ENCODE measurements at regions not wholly inside any gene's neighbourhood (a gene's known extent, or its start where the extent isn't known, plus 50 kb on each side); places are given as distances from the start of the nearest gene placed in this dataset.

DNA sequence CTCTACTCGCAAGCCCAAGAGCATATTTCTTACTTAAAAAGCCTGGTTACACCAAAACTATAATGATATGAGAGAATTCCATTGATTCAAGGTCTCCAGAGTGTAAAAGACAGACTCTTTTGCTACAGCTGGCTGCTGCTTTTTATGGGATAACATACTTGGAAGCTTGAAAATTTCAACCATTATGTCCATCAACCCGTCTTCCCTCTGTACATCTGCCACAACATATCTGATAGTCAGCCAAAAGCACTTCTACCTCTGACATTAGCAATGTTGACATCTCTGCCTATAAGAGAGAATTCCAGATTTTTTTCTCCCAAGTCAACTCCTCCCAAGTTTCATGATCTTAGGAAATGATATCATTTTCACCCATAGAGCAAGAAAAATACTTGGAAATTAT lies 54.4 kb upstream of the IQCM start:
- no peak overlapping the region for H3K4me3 Mint-ChIP-seq
- no peaks in the 10 kb centered on the region for H3K27me3 Mint-ChIP-seq
- ChIA-PET CTCF (no interaction called here), POLR2A (no interaction called here)
- intact Hi-C loops (cut with micrococcal nuclease) = no loop called here
- ATAC-seq (no peak), DNase-seq (no peak)
- TF ChIP-seq, protein P1, sequence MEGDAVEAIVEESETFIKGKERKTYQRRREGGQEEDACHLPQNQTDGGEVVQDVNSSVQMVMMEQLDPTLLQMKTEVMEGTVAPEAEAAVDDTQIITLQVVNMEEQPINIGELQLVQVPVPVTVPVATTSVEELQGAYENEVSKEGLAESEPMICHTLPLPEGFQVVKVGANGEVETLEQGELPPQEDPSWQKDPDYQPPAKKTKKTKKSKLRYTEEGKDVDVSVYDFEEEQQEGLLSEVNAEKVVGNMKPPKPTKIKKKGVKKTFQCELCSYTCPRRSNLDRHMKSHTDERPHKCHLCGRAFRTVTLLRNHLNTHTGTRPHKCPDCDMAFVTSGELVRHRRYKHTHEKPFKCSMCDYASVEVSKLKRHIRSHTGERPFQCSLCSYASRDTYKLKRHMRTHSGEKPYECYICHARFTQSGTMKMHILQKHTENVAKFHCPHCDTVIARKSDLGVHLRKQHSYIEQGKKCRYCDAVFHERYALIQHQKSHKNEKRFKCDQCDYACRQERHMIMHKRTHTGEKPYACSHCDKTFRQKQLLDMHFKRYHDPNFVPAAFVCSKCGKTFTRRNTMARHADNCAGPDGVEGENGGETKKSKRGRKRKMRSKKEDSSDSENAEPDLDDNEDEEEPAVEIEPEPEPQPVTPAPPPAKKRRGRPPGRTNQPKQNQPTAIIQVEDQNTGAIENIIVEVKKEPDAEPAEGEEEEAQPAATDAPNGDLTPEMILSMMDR (IDR thresholded peaks at IDR 0.05) = no peak
- H3K4me1 Mint-ChIP-seq (ENCODE audit: low read depth) = no peaks in the 10 kb centered on the region
- H3K27ac Mint-ChIP-seq = no peak overlapping the region
- H3K9me3 Mint-ChIP-seq = peaks cover 2% of the 10 kb centered on the region
- no peaks in the 10 kb centered on the region for H3K36me3 Mint-ChIP-seq (ENCODE audit: low read depth)

DNA sequence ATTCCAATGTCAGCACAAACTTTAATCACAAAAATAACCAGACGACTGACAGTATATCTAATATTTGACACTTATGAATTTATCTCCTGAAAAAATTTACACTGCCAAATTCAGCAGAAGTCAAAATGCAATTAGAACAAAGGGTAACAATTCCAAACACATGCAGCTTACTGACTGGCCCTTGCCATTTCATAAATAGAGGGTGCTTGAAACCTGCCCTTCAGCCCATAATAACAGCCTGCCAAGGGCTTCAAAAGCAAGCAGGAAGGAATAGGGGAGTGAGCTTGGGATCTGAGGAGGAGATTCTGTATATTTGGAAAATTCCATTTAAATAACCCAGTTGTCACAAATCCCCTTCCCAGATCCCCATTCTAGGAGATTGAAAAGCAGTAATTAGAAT lies 66.1 kb upstream of the IQCM start:
- Mint-ChIP-seq H3K4me3 (no peak overlapping the region), H3K27me3 (peaks cover 2% of the 10 kb centered on the region), H3K27ac (no peak overlapping the region), H3K36me3 (ENCODE audit: low read depth) (no peaks in the 10 kb centered on the region), H3K4me1 (ENCODE audit: low read depth) (no peaks in the 10 kb centered on the region), H3K9me3 (no peaks in the 10 kb centered on the region)
- ATAC-seq (no peak), DNase-seq (no peak)
- ChIA-PET POLR2A (no interaction called here), CTCF (no interaction called here)
- intact Hi-C loops (cut with micrococcal nuclease) = no loop called here
- TF ChIP-seq, protein P1 (IDR thresholded peaks at IDR 0.05) = no peak

DNA sequence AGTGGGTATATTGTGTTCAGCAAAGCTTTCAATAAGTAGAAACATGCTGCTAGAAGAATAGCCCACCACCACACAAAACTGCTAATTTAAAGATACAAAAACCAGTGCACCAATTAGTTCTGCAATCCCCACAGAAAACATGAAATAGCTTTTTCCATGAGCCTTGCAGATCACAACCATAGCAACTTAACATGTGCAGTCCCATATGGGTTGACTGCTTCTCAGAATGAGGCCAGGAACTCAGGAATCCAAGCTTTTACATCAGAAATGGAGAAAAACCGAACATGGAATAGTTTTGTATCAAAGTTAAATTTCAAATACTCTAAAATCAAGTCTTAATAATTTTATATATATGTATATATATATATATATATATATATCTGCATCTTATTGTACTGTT lies 66.6 kb upstream of the IQCM start:
- Mint-ChIP-seq H3K4me3 (no peak overlapping the region), H3K36me3 (ENCODE audit: low read depth) (no peaks in the 10 kb centered on the region), H3K27ac (no peak overlapping the region), H3K27me3 (peaks cover 2% of the 10 kb centered on the region), H3K9me3 (no peaks in the 10 kb centered on the region), H3K4me1 (ENCODE audit: low read depth) (no peaks in the 10 kb centered on the region)
- CTCF ChIA-PET = no interaction called here
- DNase-seq (no peak), ATAC-seq (no peak)
- TF ChIP-seq, protein P1 (IDR thresholded peaks at IDR 0.05) = no peak
- POLR2A ChIA-PET = no interaction called here
- intact Hi-C loops (cut with micrococcal nuclease) = no loop called here

DNA sequence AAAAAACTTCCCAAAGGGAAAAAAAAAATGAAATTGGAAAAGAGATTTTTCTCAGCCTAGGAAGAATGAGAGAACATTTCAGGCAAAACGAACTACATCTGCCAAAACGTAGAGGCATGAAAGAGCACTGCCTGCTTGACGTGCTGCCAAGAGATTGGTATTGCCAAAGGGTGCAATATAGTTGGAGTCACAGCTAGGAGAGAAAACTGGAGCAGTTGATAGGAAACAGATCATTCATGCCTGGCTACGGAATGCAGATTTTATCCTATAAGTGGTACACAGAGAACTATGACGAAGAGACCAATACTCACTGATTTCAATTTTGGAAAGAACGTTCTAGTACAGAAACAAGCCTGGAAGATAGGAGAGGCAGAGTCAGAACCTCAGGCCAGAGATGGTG lies 68.4 kb upstream of the IQCM start:
- intact Hi-C loops (cut with micrococcal nuclease) = no loop called here
- no peaks in the 10 kb centered on the region for H3K9me3 Mint-ChIP-seq
- no peak for ATAC-seq
- H3K36me3 Mint-ChIP-seq (ENCODE audit: low read depth) = no peaks in the 10 kb centered on the region
- no peak overlapping the region for H3K4me3 Mint-ChIP-seq
- H3K27me3 Mint-ChIP-seq = peaks cover 2% of the 10 kb centered on the region
- ChIA-PET POLR2A (no interaction called here), CTCF (no interaction called here)
- H3K27ac Mint-ChIP-seq = no peak overlapping the region
- TF ChIP-seq, protein P1 (IDR thresholded peaks at IDR 0.05) = no peak
- no peak for DNase-seq
- H3K4me1 Mint-ChIP-seq (ENCODE audit: low read depth) = no peaks in the 10 kb centered on the region

DNA sequence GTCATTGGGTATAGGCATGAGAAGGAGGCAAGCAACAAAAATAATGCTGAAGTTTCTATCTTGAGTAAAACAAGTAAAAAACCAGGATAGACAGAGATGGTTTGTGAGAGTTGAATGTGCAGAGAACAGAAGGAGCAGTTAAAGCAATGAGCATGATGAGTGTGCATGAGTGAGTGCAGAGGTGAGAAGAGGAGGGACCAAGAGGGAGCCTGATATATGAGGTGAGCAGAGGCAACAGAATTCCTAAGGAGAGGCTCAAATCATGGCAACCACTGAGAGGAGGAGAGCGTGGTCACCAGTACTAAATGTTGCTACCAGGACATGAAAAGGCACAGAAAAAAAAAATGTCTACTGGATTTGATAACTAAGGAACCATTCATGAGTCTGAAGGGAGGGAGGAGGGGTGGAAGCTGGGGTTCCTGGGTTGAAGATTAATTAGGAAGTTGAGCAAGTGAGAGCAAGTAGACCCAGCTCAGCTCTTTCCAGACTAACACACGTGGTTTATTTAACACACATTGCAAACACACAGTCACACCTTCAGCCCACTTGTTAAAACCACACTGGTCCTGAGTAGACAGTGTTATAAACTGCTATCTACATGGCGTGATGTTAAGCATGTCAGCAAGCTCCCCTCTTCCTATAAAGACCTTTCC lies 69.0 kb upstream of the IQCM start:
- ChIA-PET POLR2A (no interaction called here), CTCF (interaction anchor here (0.7 kb wide), 1 partner anchor 517 kb away, joined by 3 read pairs; no protein-coding TSS in a partner anchor)
- ATAC-seq = no peak
- no peaks in the 10 kb centered on the region for H3K36me3 Mint-ChIP-seq (ENCODE audit: low read depth)
- intact Hi-C loops (cut with micrococcal nuclease) = no loop called here
- TF ChIP-seq, protein P1 (IDR thresholded peaks at IDR 0.05) = no peak
- H3K27ac Mint-ChIP-seq = no peak overlapping the region
- H3K4me1 Mint-ChIP-seq (ENCODE audit: low read depth) = no peaks in the 10 kb centered on the region
- no peak overlapping the region for H3K4me3 Mint-ChIP-seq
- no peaks in the 10 kb centered on the region for H3K9me3 Mint-ChIP-seq
- H3K27me3 Mint-ChIP-seq = peaks cover 2% of the 10 kb centered on the region
- no peak for DNase-seq

Data from activated CD8-positive, alpha-beta T cell treated with anti-CD3 and anti-CD28 coated beads for 36 hours (primary cell).